Fibroblast of villous mesenchyme (primary cell): ENCODE measurements at regions not wholly inside any gene's neighbourhood (a gene's known extent, or its start where the extent isn't known, plus 50 kb on each side); places are given as distances from the start of the nearest gene placed in this dataset.

Experiments
- DNase-seq: peaks from one replicate; pipeline ENCODE4 v3.0.0-alpha.2; 2010; ENCODE audit warnings: low read depth
- H3K4me3 ChIP-seq: 2 replicates; pipeline ENCODE4 v1.5.1; 2011; ENCODE audit warnings: low read depth, mild to moderate bottlenecking, low read length
- TF ChIP-seq, protein P1 (sequence below): IDR thresholded peaks from 2 replicates; pipeline ENCODE4 v1.5.1; 2012; ENCODE audit warnings: low read depth, mild to moderate bottlenecking, low read length; ENCODE audit not compliant: insufficient read depth

DNA sequence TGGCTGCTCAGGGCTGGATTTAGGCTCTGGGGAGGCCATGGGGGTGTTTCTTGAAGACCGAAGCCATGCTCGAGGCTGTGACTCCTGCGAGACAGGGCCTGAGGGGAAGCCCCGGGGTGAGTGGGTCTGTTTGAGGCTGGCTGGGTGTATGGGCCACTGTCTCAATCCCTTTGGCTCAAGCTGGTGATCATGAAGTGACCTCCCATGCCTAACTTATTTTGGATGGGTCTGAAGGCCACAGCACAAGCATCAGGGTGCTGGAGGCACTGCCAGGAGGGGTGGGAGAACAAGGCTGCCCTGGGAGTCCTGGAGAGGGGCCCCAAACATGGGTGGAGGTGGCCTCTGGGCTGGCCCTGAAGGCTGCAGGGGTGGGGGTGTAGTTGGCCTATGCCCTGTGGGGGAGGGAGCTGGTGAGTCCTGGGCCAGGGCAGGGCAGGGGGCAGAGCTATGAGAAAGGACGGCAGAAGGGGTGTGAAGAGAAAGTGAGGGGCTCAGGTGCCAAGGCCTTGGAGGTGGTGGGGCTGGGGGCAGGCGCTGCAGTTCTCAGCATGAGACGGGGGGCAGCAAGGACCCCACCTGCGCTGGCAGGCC lies 100.9 kb downstream of the KIF26A start:
- TF ChIP-seq, protein P1, sequence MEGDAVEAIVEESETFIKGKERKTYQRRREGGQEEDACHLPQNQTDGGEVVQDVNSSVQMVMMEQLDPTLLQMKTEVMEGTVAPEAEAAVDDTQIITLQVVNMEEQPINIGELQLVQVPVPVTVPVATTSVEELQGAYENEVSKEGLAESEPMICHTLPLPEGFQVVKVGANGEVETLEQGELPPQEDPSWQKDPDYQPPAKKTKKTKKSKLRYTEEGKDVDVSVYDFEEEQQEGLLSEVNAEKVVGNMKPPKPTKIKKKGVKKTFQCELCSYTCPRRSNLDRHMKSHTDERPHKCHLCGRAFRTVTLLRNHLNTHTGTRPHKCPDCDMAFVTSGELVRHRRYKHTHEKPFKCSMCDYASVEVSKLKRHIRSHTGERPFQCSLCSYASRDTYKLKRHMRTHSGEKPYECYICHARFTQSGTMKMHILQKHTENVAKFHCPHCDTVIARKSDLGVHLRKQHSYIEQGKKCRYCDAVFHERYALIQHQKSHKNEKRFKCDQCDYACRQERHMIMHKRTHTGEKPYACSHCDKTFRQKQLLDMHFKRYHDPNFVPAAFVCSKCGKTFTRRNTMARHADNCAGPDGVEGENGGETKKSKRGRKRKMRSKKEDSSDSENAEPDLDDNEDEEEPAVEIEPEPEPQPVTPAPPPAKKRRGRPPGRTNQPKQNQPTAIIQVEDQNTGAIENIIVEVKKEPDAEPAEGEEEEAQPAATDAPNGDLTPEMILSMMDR = no peak
- no peak for DNase-seq
- no peak overlapping the region for H3K4me3 ChIP-seq

GRCh38 chr14:104239861-104240301 lies 101.5 kb downstream of the KIF26A start:
- no peak for DNase-seq
- TF ChIP-seq, protein P1 = no peak

DNA sequence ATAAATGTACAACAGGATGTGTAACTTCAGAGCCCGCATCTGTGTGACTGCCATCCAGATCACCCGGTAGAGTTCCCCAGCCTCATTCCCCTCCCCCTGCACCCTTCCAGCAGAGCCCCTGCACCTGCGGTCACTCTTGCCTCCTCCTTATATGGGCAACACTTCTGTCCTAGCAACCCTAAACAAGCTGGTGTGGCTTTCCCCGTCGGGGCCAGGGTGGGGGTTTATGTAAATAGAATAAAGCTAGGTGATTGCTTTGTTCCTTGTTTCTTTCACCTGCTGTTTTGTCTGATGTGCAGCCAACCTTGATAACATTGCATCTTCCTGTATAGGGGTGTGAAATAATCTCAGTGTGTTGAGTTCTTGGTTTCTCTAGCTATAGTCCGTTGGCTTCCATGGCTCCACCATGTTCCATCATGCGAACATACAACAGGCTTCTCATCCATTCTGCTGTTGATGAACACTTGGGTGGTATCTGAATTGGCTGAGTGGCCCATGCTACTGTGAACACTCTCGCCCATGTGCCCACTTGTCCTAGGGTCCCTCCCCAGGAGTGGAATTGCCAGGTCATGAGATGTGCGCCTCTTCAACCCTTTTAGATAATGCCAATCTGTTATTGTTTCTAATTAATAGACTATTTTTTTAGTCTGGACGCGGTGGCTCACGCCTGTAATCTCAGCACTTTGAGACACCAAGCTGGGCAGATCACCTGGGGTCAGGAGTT lies 102.2 kb downstream of the KIF26A start:
- no peak for DNase-seq
- TF ChIP-seq, protein P1 = no peak
- H3K4me3 ChIP-seq = no peak overlapping the region

More at GRCh38 chr14:104239861-104240301, 101.5 kb downstream of the KIF26A start:
- no peak overlapping the region for H3K4me3 ChIP-seq

GRCh38 chr14:104243200-104243599 lies 104.8 kb downstream of the KIF26A start:
- H3K4me3 ChIP-seq = no peak overlapping the region
- TF ChIP-seq, protein P1 = no peak
- DNase-seq = no peak

- no peak for DNase-seq
- no peak overlapping the region for H3K4me3 ChIP-seq
- TF ChIP-seq, protein P1 = no peak
Measured at GRCh38 chr14:104244221-104245011, 106.0 kb downstream of the KIF26A start.

GRCh38 chr14:104245075-104245474 lies 106.7 kb downstream of the KIF26A start:
- no peak overlapping the region for H3K4me3 ChIP-seq
- TF ChIP-seq, protein P1 = no peak
- DNase-seq = no peak
